M059J (cell line): ENCODE measurements at regions not wholly inside any gene's neighbourhood (a gene's known extent, or its start where the extent isn't known, plus 50 kb on each side); places are given as distances from the start of the nearest gene placed in this dataset.

ENCODE experiments used
- DNase-seq: peaks from one replicate; pipeline ENCODE4 v3.0.0-alpha.2; 2012; ENCODE audit warnings: low read depth

GRCh38 chr7:138257459-138258196 is 181.4 kb downstream of the AKR1D1 start:
- DNase-seq, result peak; percentile 39

- peak; percentile 25 for DNase-seq
Observed at GRCh38 chr7:138258197-138258559, 181.9 kb downstream of the AKR1D1 start.

- DNase-seq, result no peak
Observed at GRCh38 chr7:138259675-138260074, 183.4 kb downstream of the AKR1D1 start.

- DNase-seq, result no peak
Observed at GRCh38 chr7:138267934-138268333, 191.7 kb downstream of the AKR1D1 start.

- no peak for DNase-seq
Observed at GRCh38 chr7:138276891-138277290, 183.2 kb upstream of the TRIM24 start.

- DNase-seq, result peak; percentile 74
Observed at GRCh38 chr7:138278601-138279000, 181.5 kb upstream of the TRIM24 start.

GRCh38 chr7:138282997-138283396 is 177.1 kb upstream of the TRIM24 start:
- DNase-seq, result peak; percentile 15

GRCh38 chr7:138285129-138285528 is 174.9 kb upstream of the TRIM24 start:
- DNase-seq, result no peak

GRCh38 chr7:138286846-138287245 is 173.2 kb upstream of the TRIM24 start:
- DNase-seq, result no peak

- DNase-seq, result no peak
Observed at GRCh38 chr7:138287549-138287948, 172.5 kb upstream of the TRIM24 start.

GRCh38 chr7:138289082-138289481 is 171.0 kb upstream of the TRIM24 start:
- no peak for DNase-seq

- no peak for DNase-seq
Observed at GRCh38 chr7:138289864-138290263, 170.2 kb upstream of the TRIM24 start.

- DNase-seq, result no peak
Observed at GRCh38 chr7:138292951-138293350, 167.1 kb upstream of the TRIM24 start.

GRCh38 chr7:138295049-138295637 is 164.9 kb upstream of the TRIM24 start:
- DNase-seq, result no peak

- DNase-seq, result no peak
Observed at GRCh38 chr7:138297526-138297925, 162.5 kb upstream of the TRIM24 start.

GRCh38 chr7:138299066-138299465 is 161.0 kb upstream of the TRIM24 start:
- DNase-seq, result no peak

GRCh38 chr7:138303230-138304070 is 156.6 kb upstream of the TRIM24 start:
- no peak for DNase-seq

GRCh38 chr7:138304071-138304320 is 156.1 kb upstream of the TRIM24 start:
- no peak for DNase-seq

- DNase-seq, result no peak
Observed at GRCh38 chr7:138307633-138308032, 152.4 kb upstream of the TRIM24 start.

GRCh38 chr7:138308136-138308535 is 151.9 kb upstream of the TRIM24 start:
- no peak for DNase-seq

- no peak for DNase-seq
Observed at GRCh38 chr7:138309186-138309585, 150.9 kb upstream of the TRIM24 start.

- DNase-seq, result no peak
Observed at GRCh38 chr7:138313829-138314178, 146.3 kb upstream of the TRIM24 start.

- no peak for DNase-seq
Observed at GRCh38 chr7:138316421-138317043, 143.5 kb upstream of the TRIM24 start.
